Ectodermal cell (in vitro differentiated cells): ENCODE measurements at regions not wholly inside any gene's neighbourhood (a gene's known extent, or its start where the extent isn't known, plus 50 kb on each side); places are given as distances from the start of the nearest gene placed in this dataset.

Experiments
- H3K27ac ChIP-seq: 2 replicates; pipeline ENCODE4 v1.7.0; 2013; ENCODE audit warnings: mild to moderate bottlenecking, low read depth, low read length; ENCODE audit not compliant: insufficient read depth, poor library complexity, severe bottlenecking
- H3K27me3 ChIP-seq: 2 replicates; pipeline ENCODE4 v1.7.0; 2013; ENCODE audit warnings: mild to moderate bottlenecking, low read length; ENCODE audit not compliant: insufficient read depth, control insufficient read depth, poor library complexity, severe bottlenecking
- H3K36me3 ChIP-seq: one replicate; pipeline ENCODE4 v1.7.0; 2013; ENCODE audit warnings: low read length; ENCODE audit not compliant: control insufficient read depth, insufficient read depth
- H3K4me1 ChIP-seq: one replicate; pipeline ENCODE4 v1.7.0; 2013; ENCODE audit warnings: low read length; ENCODE audit not compliant: control insufficient read depth, insufficient read depth
- H3K4me3 ChIP-seq: 2 replicates; pipeline ENCODE4 v1.7.0; 2013; ENCODE audit warnings: low read depth, low read length, control low read depth; ENCODE audit not compliant: insufficient read depth
- H3K9me3 ChIP-seq: 2 replicates; pipeline ENCODE4 v1.7.0; 2013; ENCODE audit warnings: mild to moderate bottlenecking, low read length, moderate library complexity; ENCODE audit not compliant: control insufficient read depth
- WGBS, 2 experiments: methylation state at CpG; one replicate each; pipeline ENCODE4 v1.1.7; 2013; ENCODE audit warnings: missing lambda C conversion rate in 2 of 2; 5-methylcytosine and 5-hydroxymethylcytosine counted together

- no peak overlapping the region for H3K27ac ChIP-seq
- H3K4me3 ChIP-seq, result no peak overlapping the region
- H3K27me3 ChIP-seq, result no peaks in the 10 kb centered on the region
- no peaks in the 10 kb centered on the region for H3K9me3 ChIP-seq
- no peaks in the 10 kb centered on the region for H3K4me1 ChIP-seq
- no peaks in the 10 kb centered on the region for H3K36me3 ChIP-seq
Measured at GRCh38 chr14:97052001-97052400, 254.8 kb downstream of the VRK1 start.

- WGBS, 2 experiments, result 94 to 95% methylated on average over 9 of the region's 9 CpGs
- H3K36me3 ChIP-seq, result no peaks in the 10 kb centered on the region
- no peaks in the 10 kb centered on the region for H3K4me1 ChIP-seq
- H3K9me3 ChIP-seq, result no peaks in the 10 kb centered on the region
- no peaks in the 10 kb centered on the region for H3K27me3 ChIP-seq
- H3K4me3 ChIP-seq, result no peak overlapping the region
- no peak overlapping the region for H3K27ac ChIP-seq
Measured at GRCh38 chr14:97053941-97054340, 256.8 kb downstream of the VRK1 start.

- H3K4me3 ChIP-seq, result no peak overlapping the region
Measured at GRCh38 chr14:97055355-97055754, 258.2 kb downstream of the VRK1 start.

GRCh38 chr14:97056086-97056485, 258.9 kb downstream of the VRK1 start:
- H3K4me1 ChIP-seq, result no peaks in the 10 kb centered on the region
- WGBS, 2 experiments, result 80 to 90% methylated on average over 6 of the region's 6 CpGs
- H3K4me3 ChIP-seq, result no peak overlapping the region
- no peaks in the 10 kb centered on the region for H3K36me3 ChIP-seq
- H3K9me3 ChIP-seq, result no peaks in the 10 kb centered on the region
- no peaks in the 10 kb centered on the region for H3K27me3 ChIP-seq
- H3K27ac ChIP-seq, result no peak overlapping the region

More at GRCh38 chr14:97055355-97055754, 258.2 kb downstream of the VRK1 start:
- 80 to 83% methylated on average over 9 of the region's 9 CpGs for WGBS, 2 experiments
- Histone ChIP-seq H3K36me3 (no peaks in the 10 kb centered on the region), H3K9me3 (no peaks in the 10 kb centered on the region), H3K4me1 (no peaks in the 10 kb centered on the region), H3K27me3 (no peaks in the 10 kb centered on the region), H3K27ac (no peak overlapping the region)

GRCh38 chr14:97057238-97058073, 260.3 kb downstream of the VRK1 start:
- WGBS, 2 experiments, result 95 to 98% methylated on average over 16 of the region's 16 CpGs
- no peak overlapping the region for H3K4me3 ChIP-seq
- no peak overlapping the region for H3K27ac ChIP-seq
- H3K4me1 ChIP-seq, result no peaks in the 10 kb centered on the region
- H3K27me3 ChIP-seq, result no peaks in the 10 kb centered on the region
- no peaks in the 10 kb centered on the region for H3K9me3 ChIP-seq
- H3K36me3 ChIP-seq, result no peaks in the 10 kb centered on the region

GRCh38 chr14:97058074-97058467, 260.9 kb downstream of the VRK1 start:
- H3K27ac ChIP-seq, result no peak overlapping the region
- H3K4me3 ChIP-seq, result no peak overlapping the region
- H3K9me3 ChIP-seq, result no peaks in the 10 kb centered on the region
- H3K4me1 ChIP-seq, result no peaks in the 10 kb centered on the region
- whole genome bisulfite sequencing, 2 experiments, result 95% methylated on average over 3 of the region's 3 CpGs
- no peaks in the 10 kb centered on the region for H3K36me3 ChIP-seq
- no peaks in the 10 kb centered on the region for H3K27me3 ChIP-seq

GRCh38 chr14:97058589-97058988, 261.4 kb downstream of the VRK1 start:
- no peaks in the 10 kb centered on the region for H3K9me3 ChIP-seq
- no peak overlapping the region for H3K4me3 ChIP-seq
- no peaks in the 10 kb centered on the region for H3K4me1 ChIP-seq
- no peaks in the 10 kb centered on the region for H3K36me3 ChIP-seq
- no peaks in the 10 kb centered on the region for H3K27me3 ChIP-seq
- 89 to 91% methylated on average over 2 of the region's 2 CpGs for WGBS, 2 experiments
- H3K27ac ChIP-seq, result no peak overlapping the region

GRCh38 chr14:97061198-97061597, 264.0 kb downstream of the VRK1 start:
- H3K27me3 ChIP-seq, result no peaks in the 10 kb centered on the region
- no peak overlapping the region for H3K4me3 ChIP-seq
- H3K36me3 ChIP-seq, result no peaks in the 10 kb centered on the region
- H3K4me1 ChIP-seq, result no peaks in the 10 kb centered on the region
- no peak overlapping the region for H3K27ac ChIP-seq
- WGBS, 2 experiments, result 89% methylated on average over 14 of the region's 14 CpGs
- H3K9me3 ChIP-seq, result no peaks in the 10 kb centered on the region

- H3K27me3 ChIP-seq, result no peaks in the 10 kb centered on the region
- H3K36me3 ChIP-seq, result no peaks in the 10 kb centered on the region
Measured at GRCh38 chr14:97061714-97062113, 264.5 kb downstream of the VRK1 start.

GRCh38 chr14:97065305-97066067, 268.3 kb downstream of the VRK1 start:
- no peak overlapping the region for H3K27ac ChIP-seq
- H3K27me3 ChIP-seq, result no peaks in the 10 kb centered on the region
- no peaks in the 10 kb centered on the region for H3K9me3 ChIP-seq
- no peak overlapping the region for H3K4me3 ChIP-seq
- H3K36me3 ChIP-seq, result no peaks in the 10 kb centered on the region
- 86 to 91% methylated on average over 7 of the region's 7 CpGs for WGBS, 2 experiments
- H3K4me1 ChIP-seq, result no peaks in the 10 kb centered on the region

More at GRCh38 chr14:97061714-97062113, 264.5 kb downstream of the VRK1 start:
- H3K27ac ChIP-seq, result no peak overlapping the region
- 91 to 94% methylated on average over 1 of the region's 1 CpG for WGBS, 2 experiments
- no peak overlapping the region for H3K4me3 ChIP-seq
- no peaks in the 10 kb centered on the region for H3K9me3 ChIP-seq
- no peaks in the 10 kb centered on the region for H3K4me1 ChIP-seq
